BJ (cell line): ENCODE measurements at regions not wholly inside any gene's neighbourhood (a gene's known extent, or its start where the extent isn't known, plus 50 kb on each side); places are given as distances from the start of the nearest gene placed in this dataset.

Experiments used
- CTCF ChIA-PET: fragments of 350-600 bp; formaldehyde crosslinking; extraction: SDS; loops from one replicate; lab custom pipeline; 2021; ENCODE audit warnings: antibody characterized with exemption, inconsistent platforms; lab: Yijun Ruan, JAX
- POLR2A ChIA-PET: fragments of 300-600 bp; sonication (Branson Sonifier 250); formaldehyde crosslinking; extraction: SDS; loops from one replicate; lab custom pipeline; 2021; ENCODE audit warnings: antibody characterized with exemption; lab: Charles Lee
- DNase-seq: peaks from one replicate; pipeline ENCODE4 v3.0.0-alpha.2; 2011; ENCODE audit warnings: low read depth
- H3K27me3 ChIP-seq: 2 replicates; pipeline ENCODE4 v1.6.0; 2011; ENCODE audit warnings: low read length; ENCODE audit not compliant: control insufficient read depth, insufficient read depth
- H3K36me3 ChIP-seq: 2 replicates; pipeline ENCODE4 v1.5.1; 2011; ENCODE audit warnings: low read length; ENCODE audit not compliant: control insufficient read depth, insufficient read depth
- H3K4me3 ChIP-seq: 2 replicates; pipeline ENCODE4 v1.5.1; 2011; ENCODE audit warnings: low read depth, mild to moderate bottlenecking, control low read depth, low read length
- TF ChIP-seq, protein P1 (sequence below): IDR thresholded peaks from 2 replicates; pipeline ENCODE4 v1.5.1; 2011; ENCODE audit warnings: low read depth, mild to moderate bottlenecking, control low read depth, inconsistent platforms, low read length, moderate library complexity; ENCODE audit not compliant: insufficient read depth

DNA sequence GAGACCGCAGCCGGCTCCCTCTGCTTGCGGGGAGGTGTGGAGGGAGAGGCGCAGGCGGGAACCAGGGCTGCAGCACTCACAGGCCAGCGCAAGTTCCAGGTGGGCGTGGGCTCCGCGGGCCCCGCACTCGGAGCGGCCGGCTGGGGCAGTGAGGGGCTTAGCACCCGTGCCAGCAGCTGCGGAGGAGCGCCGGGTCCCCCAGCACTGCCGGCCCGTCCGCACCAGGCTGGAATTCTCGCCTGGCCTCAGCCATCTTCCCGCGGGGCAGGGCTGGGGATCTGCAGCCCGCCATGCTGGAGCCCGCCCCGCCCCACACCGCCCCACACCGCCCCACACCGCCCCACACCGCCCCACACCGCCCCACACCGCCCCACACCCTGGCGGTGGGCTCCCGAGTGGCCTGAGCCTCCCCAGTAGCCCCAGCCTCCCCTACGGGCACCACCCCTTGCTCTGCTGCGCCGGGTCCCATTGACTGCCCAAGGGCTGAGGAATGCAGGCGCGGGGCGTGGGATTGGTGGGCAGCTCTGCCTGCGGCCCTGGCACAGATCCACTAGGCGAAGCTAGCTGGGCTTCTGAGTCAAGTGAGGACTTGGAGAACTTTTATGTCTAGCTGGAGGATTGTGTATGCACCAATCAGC is 123.9 kb upstream of the MGAT5 start:
- no peaks in the 10 kb centered on the region for H3K27me3 ChIP-seq
- no peak for DNase-seq
- ChIA-PET POLR2A (no interaction called here), CTCF (no interaction called here)
- no peaks in the 10 kb centered on the region for H3K36me3 ChIP-seq
- no peak overlapping the region for H3K4me3 ChIP-seq
- TF ChIP-seq, protein P1, sequence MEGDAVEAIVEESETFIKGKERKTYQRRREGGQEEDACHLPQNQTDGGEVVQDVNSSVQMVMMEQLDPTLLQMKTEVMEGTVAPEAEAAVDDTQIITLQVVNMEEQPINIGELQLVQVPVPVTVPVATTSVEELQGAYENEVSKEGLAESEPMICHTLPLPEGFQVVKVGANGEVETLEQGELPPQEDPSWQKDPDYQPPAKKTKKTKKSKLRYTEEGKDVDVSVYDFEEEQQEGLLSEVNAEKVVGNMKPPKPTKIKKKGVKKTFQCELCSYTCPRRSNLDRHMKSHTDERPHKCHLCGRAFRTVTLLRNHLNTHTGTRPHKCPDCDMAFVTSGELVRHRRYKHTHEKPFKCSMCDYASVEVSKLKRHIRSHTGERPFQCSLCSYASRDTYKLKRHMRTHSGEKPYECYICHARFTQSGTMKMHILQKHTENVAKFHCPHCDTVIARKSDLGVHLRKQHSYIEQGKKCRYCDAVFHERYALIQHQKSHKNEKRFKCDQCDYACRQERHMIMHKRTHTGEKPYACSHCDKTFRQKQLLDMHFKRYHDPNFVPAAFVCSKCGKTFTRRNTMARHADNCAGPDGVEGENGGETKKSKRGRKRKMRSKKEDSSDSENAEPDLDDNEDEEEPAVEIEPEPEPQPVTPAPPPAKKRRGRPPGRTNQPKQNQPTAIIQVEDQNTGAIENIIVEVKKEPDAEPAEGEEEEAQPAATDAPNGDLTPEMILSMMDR, result no peak

DNA sequence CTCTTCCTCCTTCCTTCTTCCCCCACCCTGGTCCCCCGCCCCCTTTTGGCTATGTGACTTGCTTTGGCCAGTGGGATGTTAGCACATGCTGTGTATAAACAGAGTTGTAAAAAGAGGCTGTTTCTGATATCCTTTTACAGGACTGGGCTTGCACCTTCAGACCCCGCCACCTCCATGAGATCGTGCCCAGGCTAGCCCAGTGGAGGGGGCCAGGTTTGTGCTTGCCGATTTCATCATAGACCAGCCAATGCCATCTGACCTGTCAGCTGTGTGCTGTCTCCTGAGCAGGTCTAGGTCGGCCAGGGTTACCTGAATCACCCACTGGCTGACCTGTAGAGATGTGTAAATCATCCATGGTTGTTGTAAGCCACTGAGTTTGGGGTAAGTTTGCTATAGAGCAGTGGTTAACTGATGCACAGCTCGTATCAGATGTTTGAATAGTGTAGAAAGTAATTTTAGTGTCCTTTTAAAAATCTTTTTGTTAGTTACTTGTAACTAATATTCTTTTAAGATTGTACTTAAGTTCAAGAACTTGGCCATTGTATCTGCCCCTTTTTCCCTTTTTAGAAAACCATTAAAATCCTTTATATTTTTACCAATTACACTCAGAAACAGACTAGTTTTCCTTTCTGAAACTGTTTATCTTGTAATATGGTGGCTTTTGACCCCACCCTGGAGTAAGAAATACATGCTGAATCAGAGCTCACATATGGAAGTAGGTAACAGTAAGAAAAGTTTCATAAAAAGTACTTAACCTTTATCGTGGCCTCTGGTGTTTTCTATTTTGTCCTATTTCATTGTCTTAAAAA is 122.0 kb upstream of the MGAT5 start:
- H3K36me3 ChIP-seq, result no peaks in the 10 kb centered on the region
- no peaks in the 10 kb centered on the region for H3K27me3 ChIP-seq
- no peak for DNase-seq
- H3K4me3 ChIP-seq, result no peak overlapping the region
- ChIA-PET CTCF (no interaction called here), POLR2A (no interaction called here)
- TF ChIP-seq, protein P1, result no peak

DNA sequence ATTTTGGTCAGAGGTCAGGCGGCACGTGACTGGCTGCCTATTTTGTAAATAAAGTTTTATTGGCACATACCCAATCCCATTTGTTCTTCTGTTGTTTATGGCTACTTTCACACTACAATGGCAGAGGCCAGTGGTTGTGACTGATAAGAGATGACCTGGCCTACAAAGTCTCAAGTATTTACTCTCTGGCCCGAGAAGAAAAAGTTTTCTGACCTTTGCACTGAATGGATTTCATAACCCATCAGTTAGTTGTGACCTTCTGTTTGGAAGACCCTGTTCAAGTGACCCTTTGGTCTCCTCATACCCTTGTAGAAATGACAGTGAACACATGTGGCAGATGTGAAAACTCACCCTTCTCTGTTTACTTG is 121.4 kb upstream of the MGAT5 start:
- Histone ChIP-seq H3K27me3 (no peaks in the 10 kb centered on the region), H3K4me3 (no peak overlapping the region), H3K36me3 (no peaks in the 10 kb centered on the region)
- no peak for DNase-seq
- TF ChIP-seq, protein P1, result no peak
- ChIA-PET POLR2A (no interaction called here), CTCF (no interaction called here)

DNA sequence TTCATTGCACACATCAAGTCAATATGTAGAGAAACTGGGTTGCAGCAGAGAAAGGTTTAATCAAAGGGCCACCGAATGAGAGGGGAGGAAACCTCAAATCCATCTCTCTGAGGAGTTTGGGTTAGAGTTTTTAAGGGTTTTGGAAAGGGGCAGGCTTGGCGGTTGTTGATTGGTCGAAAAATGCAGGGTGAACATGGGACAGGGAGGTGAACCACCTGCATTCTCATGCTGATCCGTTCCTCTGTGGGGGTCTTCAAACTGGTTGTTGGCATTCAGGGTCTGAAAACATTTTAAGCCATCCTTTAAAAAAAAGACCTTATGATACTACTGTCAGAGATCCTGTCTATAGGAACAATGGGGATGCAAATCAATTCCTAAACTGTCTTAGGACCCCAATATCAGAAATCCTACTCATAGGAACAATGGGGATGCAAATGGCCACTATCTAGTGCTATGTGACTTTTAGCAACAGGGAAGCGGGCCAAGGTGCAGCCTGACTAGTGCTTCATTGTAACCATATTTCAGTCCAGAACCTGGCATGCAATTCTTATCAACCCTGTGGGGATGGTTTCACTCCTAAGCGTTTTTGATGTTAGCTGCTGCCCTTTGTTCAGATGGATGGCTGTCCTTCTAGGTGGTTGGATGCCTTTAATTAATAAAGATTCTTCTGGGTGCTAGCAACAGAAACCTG is 120.1 kb upstream of the MGAT5 start:
- H3K36me3 ChIP-seq, result no peaks in the 10 kb centered on the region
- no peak for DNase-seq
- TF ChIP-seq, protein P1, result no peak
- H3K27me3 ChIP-seq, result no peaks in the 10 kb centered on the region
- ChIA-PET POLR2A (no interaction called here), CTCF (no interaction called here)
- no peak overlapping the region for H3K4me3 ChIP-seq

DNA sequence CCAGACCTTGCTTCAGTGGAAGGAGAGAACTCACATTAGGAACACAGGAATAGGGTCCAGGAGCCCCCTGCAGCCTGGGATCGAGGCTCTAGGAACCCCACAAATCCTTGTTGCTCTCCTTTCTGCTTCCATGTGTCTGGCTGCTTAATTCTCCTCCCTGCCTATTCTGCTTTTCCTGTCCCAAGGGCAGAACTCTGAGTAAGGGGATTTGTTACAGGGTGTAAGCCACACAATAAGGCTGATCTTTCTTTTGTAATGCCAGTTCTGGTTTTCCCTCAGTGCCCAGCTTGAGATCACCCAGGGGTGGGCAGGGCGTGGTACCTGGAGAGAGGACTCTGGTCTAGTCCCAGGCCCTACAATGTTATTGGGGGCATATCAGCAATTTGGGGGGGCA is 119.6 kb upstream of the MGAT5 start:
- Histone ChIP-seq H3K36me3 (no peaks in the 10 kb centered on the region), H3K27me3 (no peaks in the 10 kb centered on the region), H3K4me3 (no peak overlapping the region)
- TF ChIP-seq, protein P1, result no peak
- ChIA-PET POLR2A (no interaction called here), CTCF (no interaction called here)
- DNase-seq, result no peak
